B cell (primary cell): ENCODE measurements at regions not wholly inside any gene's neighbourhood (a gene's known extent, or its start where the extent isn't known, plus 50 kb on each side); places are given as distances from the start of the nearest gene placed in this dataset.

Experiments
- ATAC-seq: fragments of 200-7000 bp; cut with Tn5 transposase; one replicate; pipeline ENCODE4 v1.10.0; 2021; ENCODE audit warnings: low read depth, mild to moderate bottlenecking, moderate number of reproducible peaks, moderate library complexity
- CTCF ChIA-PET: fragments of 350-600 bp; sonication (Branson Sonifier 250); formaldehyde crosslinking; loops from one replicate; lab custom pipeline; 2021; ENCODE audit warnings: antibody characterized with exemption, inconsistent platforms; lab: Charles Lee
- POLR2A ChIA-PET: fragments of 350-600 bp; sonication (Branson Sonifier 250); formaldehyde crosslinking; loops from one replicate; lab custom pipeline; 2021; ENCODE audit warnings: antibody characterized with exemption; lab: Charles Lee
- DNase-seq: peaks from one replicate; pipeline ENCODE4 v3.0.0; 2013
- H2AFZ ChIP-seq: 2 replicates; pipeline ENCODE4 v1.6.1; 2012; ENCODE audit warnings: mild to moderate bottlenecking, low read depth, low read length; ENCODE audit not compliant: insufficient read depth, poor library complexity, severe bottlenecking
- H3K27ac ChIP-seq, 2 donors: 1 replicate in 1 of 2; 2 replicates in 1 of 2; pipeline ENCODE4 v1.5.1; 2012 to 2013; ENCODE audit warnings: low read length in 2 of 2, mild to moderate bottlenecking in 2 of 2, moderate library complexity in 1 of 2
- H3K27me3 ChIP-seq, 4 experiments: fragments of 200-600 bp in 1 of 4; sonication (generic) in 1 of 4; replicated peaks in 1 of 4; 1 replicate in 2 of 4; 2 replicates in 2 of 4; pipeline versions ENCODE4 v1.6.1 to v1.7.0; 2013 to 2016; ENCODE audit warnings: low read length in 3 of 4, mild to moderate bottlenecking in 2 of 4, mixed read lengths in 1 of 4, moderate library complexity in 1 of 4; ENCODE audit not compliant: insufficient read depth in 4 of 4, control insufficient read depth in 3 of 4; ENCODE audit errors: control extremely low read depth in 1 of 4
- H3K36me3 ChIP-seq, 2 experiments: replicated peaks in 1 of 2; 1 replicate in 1 of 2; 2 replicates in 1 of 2; pipeline versions ENCODE4 v1.6.1 to v1.7.1; 2013; ENCODE audit warnings: low read length in 1 of 2; ENCODE audit not compliant: insufficient read depth in 2 of 2, control insufficient read depth in 1 of 2; ENCODE audit errors: control extremely low read depth in 1 of 2, extremely low read depth in 1 of 2
- H3K4me1 ChIP-seq, 2 donors: fragments of 200-600 bp in 1 of 2; sonication (generic) in 1 of 2; 1 replicate in 1 of 2; 2 replicates in 1 of 2; pipeline versions ENCODE4 v1.5.1 to v1.6.1; 2013 to 2017; ENCODE audit warnings: low read length in 2 of 2; ENCODE audit not compliant: control insufficient read depth in 2 of 2, insufficient read depth in 2 of 2
- H3K4me2 ChIP-seq: replicated peaks from 2 replicates; pipeline ENCODE3; 2012; ENCODE audit warnings: mild to moderate bottlenecking, low read depth, low read length; ENCODE audit not compliant: poor library complexity, severe bottlenecking
- H3K4me3 ChIP-seq, 5 experiments: fragments of 200-600 bp in 1 of 5; sonication (generic) in 1 of 5; 1 replicate in 3 of 5; 2 replicates in 2 of 5; pipeline versions ENCODE4 v1.5.1 to v1.7.0; 2011 to 2016; ENCODE audit warnings: low read length in 4 of 5, mild to moderate bottlenecking in 4 of 5, low read depth in 2 of 5, control low read depth in 1 of 5, moderate library complexity in 1 of 5; ENCODE audit not compliant: insufficient read depth in 1 of 5; ENCODE audit errors: control extremely low read depth in 1 of 5, extremely low read depth in 1 of 5
- H3K79me2 ChIP-seq: fragments of 200-600 bp; sonication (generic); one replicate; pipeline ENCODE4 v1.6.0; 2016; ENCODE audit warnings: low read length; ENCODE audit not compliant: control insufficient read depth, insufficient read depth
- H3K9ac ChIP-seq: fragments of 200-600 bp; sonication (generic); 2 replicates; pipeline ENCODE4 v1.6.1; 2017; ENCODE audit warnings: mild to moderate bottlenecking, low read length, moderate library complexity
- H3K9me3 ChIP-seq, 3 donors: one replicate each; pipeline versions ENCODE4 v1.6.1 to v1.7.1; 2013; ENCODE audit warnings: low read length in 2 of 3; ENCODE audit not compliant: control insufficient read depth in 2 of 3, insufficient read depth in 1 of 3; ENCODE audit errors: control extremely low read depth in 1 of 3
- H4K20me1 ChIP-seq: 2 replicates; pipeline ENCODE4 v1.6.0; 2012; ENCODE audit warnings: mild to moderate bottlenecking, low read length; ENCODE audit not compliant: insufficient read depth, control insufficient read depth, poor library complexity, severe bottlenecking
- H3K27ac Mint-ChIP-seq: one replicate; pipeline ENCODE4 v1.8.0; 2021; ENCODE audit warnings: mixed read lengths
- H3K27me3 Mint-ChIP-seq: one replicate; pipeline ENCODE4 v1.8.0; 2021; ENCODE audit warnings: mixed read lengths
- H3K4me1 Mint-ChIP-seq: one replicate; pipeline ENCODE4 v1.8.0; 2021; ENCODE audit warnings: mixed read lengths
- H3K4me3 Mint-ChIP-seq: one replicate; pipeline ENCODE4 v1.8.0; 2021; ENCODE audit warnings: mixed read lengths
- H3K9me3 Mint-ChIP-seq: one replicate; pipeline ENCODE4 v1.8.0; 2022; ENCODE audit warnings: mixed read lengths; ENCODE audit not compliant: insufficient read depth
- CTCF ChIP-seq: fragments of 200-600 bp; IDR thresholded peaks from one replicate; pipeline ENCODE4 v1.8.0; 2022; ENCODE audit warnings: antibody characterized with exemption, mild to moderate bottlenecking
- EZH2 ChIP-seq: IDR thresholded peaks from 2 replicates; pipeline ENCODE4 v1.6.1; 2012; ENCODE audit warnings: borderline replicate concordance, low read depth, mild to moderate bottlenecking, moderate library complexity, low read length; ENCODE audit not compliant: insufficient read depth, poor library complexity, severe bottlenecking
- WGBS: methylation state at CpG from one replicate; pipeline ENCODE4 v1.1.5; 2013; ENCODE audit warnings: missing lambda C conversion rate; ENCODE audit not compliant: insufficient coverage; 5-methylcytosine and 5-hydroxymethylcytosine counted together
- intact Hi-C: fragments of 100-400 bp; cut with micrococcal nuclease; formaldehyde crosslinking; loops from one replicate; pipeline ENCODE4 v1.10.0; 2022

DNA sequence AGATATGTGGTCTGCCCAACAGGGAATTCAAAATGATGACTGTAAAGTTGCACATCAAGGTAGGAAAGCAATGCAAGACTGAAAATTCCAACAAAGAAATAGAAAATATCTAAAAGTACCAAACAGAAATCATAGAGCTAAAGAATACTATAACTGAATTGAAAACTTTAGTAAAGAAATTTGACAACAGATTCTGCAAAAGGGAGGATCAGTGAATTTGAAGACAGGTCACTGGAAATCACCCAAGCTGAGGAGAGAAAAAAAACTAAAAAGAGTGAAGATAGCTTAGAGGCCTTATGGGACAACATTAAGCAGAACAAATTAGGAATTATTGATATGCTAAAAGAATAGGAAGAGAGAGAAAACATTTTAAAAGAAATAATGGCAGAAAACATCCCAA is 240.6 kb downstream of the SNX13 start:
- DNase-seq (no peak), ATAC-seq (no peak)
- H3K4me2 ChIP-seq = no peak overlapping the region
- intact Hi-C loops = no loop called here
- H3K79me2 ChIP-seq = no peaks in the 10 kb centered on the region
- no peak overlapping the region for H3K27ac ChIP-seq
- H3K4me1 Mint-ChIP-seq = no peaks in the 10 kb centered on the region
- no peaks in the 10 kb centered on the region for H3K4me1 ChIP-seq
- no peaks in the 10 kb centered on the region for H3K27me3 ChIP-seq
- H3K36me3 ChIP-seq = no peaks in the 10 kb centered on the region
- TF ChIP-seq EZH2 (no peak), CTCF (no peak)
- H3K4me3 Mint-ChIP-seq = no peak overlapping the region
- no peak overlapping the region for H3K4me3 ChIP-seq
- POLR2A ChIA-PET = no interaction called here
- no peak overlapping the region for H3K9ac ChIP-seq
- no peak overlapping the region for H3K27ac Mint-ChIP-seq
- no peaks in the 10 kb centered on the region for H4K20me1 ChIP-seq
- CTCF ChIA-PET = interaction anchor here (0.8 to 1.7 kb wide), 2 partner anchors 18 to 19 kb away, joined by 3 to 7 read pairs; no protein-coding TSS in a partner anchor
- peaks cover 16% of the 10 kb centered on the region for H3K27me3 Mint-ChIP-seq
- peaks cover 2 to 26% (median 10%) of the 10 kb centered on the region in 3 donors for H3K9me3 ChIP-seq
- no peak overlapping the region for H2AFZ ChIP-seq
- peaks cover 12% of the 10 kb centered on the region for H3K9me3 Mint-ChIP-seq

DNA sequence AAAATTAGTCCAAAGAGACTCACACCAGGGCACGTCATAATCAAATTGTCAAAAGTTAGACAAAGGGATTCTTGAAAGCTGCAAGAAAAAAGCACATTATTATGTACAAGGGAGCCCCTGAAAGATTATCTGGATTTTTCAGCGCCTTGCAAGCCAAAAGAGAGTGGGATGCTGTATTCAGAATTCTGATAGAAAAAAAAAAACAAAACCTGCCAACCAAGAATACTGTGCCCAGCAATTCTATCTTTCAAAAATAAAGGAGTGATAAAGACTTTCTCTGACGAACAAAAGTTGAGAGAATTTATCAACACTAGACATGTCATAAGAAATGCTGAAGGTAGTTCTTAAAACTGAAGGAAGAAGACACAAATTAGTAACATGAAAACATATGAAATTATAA is 240.2 kb downstream of the SNX13 start:
- WGBS = no CpG with 5 or more reads among the region's 3 CpGs
- H3K9ac ChIP-seq = no peak overlapping the region
- H3K27me3 ChIP-seq = no peaks in the 10 kb centered on the region
- ATAC-seq (no peak), DNase-seq (no peak)
- no peak overlapping the region for H2AFZ ChIP-seq
- Mint-ChIP-seq H3K27ac (no peak overlapping the region), H3K4me1 (no peaks in the 10 kb centered on the region), H3K9me3 (peaks cover 12% of the 10 kb centered on the region), H3K27me3 (peaks cover 16% of the 10 kb centered on the region), H3K4me3 (no peak overlapping the region)
- peaks cover 2 to 26% (median 10%) of the 10 kb centered on the region in 3 donors for H3K9me3 ChIP-seq
- H4K20me1 ChIP-seq = no peaks in the 10 kb centered on the region
- no peaks in the 10 kb centered on the region for H3K79me2 ChIP-seq
- no peaks in the 10 kb centered on the region for H3K4me1 ChIP-seq
- POLR2A ChIA-PET = no interaction called here
- H3K4me3 ChIP-seq = no peak overlapping the region
- CTCF ChIA-PET = interaction anchor here (0.8 to 1.0 kb wide), 2 partner anchors 17 to 19 kb away, joined by 3 to 5 read pairs; no protein-coding TSS in a partner anchor
- no peak overlapping the region for H3K27ac ChIP-seq
- no peak for TF ChIP-seq CTCF
- no peak for TF ChIP-seq EZH2
- H3K36me3 ChIP-seq = no peaks in the 10 kb centered on the region
- intact Hi-C loops = no loop called here
- H3K4me2 ChIP-seq = no peak overlapping the region
